GM12891 (cell line): ENCODE measurements at regions not wholly inside any gene's neighbourhood (a gene's known extent, or its start where the extent isn't known, plus 50 kb on each side); places are given as distances from the start of the nearest gene placed in this dataset.

Source experiments
- POLR2A ChIP-seq: IDR thresholded peaks from 2 replicates; pipeline ENCODE4 v1.6.1; 2011; ENCODE audit warnings: low read depth, low read length, control low read depth
- POLR2AphosphoS5 ChIP-seq: IDR thresholded peaks from 2 replicates; pipeline ENCODE4 v1.6.1; 2011; ENCODE audit warnings: low read depth, low read length, control low read depth
- SPI1 ChIP-seq: IDR thresholded peaks from 2 replicates; pipeline ENCODE4 v1.6.1; 2011; ENCODE audit warnings: low read depth, low read length, control low read depth

DNA sequence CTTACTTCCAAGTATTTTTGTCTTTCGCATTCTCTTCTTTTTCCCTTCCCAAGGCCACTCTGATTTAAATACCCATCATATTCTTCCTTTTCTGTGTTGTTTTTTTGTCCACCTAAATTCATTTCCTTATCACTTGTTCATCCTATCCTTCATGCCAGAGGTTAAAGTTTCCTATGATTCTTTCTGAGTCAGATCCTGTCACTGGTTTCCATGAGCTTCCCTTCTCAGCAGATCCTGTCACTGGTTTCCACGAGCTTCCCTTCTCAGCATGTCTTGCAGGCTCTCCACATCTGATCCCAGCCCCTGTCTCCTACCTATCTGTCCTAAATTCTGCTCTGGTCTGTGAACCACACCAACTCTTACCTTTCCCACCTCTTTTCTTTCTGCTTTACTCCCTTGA, 311.8 kb upstream of the RGS6 start:
- TF ChIP-seq SPI1, result no peak
- no peak for TF ChIP-seq POLR2A
- no peak for TF ChIP-seq POLR2AphosphoS5
